ENCODE measurements at regions not wholly inside any gene's neighbourhood (a gene's known extent, or its start where the extent isn't known, plus 50 kb on each side); places are given as distances from the start of the nearest gene placed in this dataset.

DNA sequence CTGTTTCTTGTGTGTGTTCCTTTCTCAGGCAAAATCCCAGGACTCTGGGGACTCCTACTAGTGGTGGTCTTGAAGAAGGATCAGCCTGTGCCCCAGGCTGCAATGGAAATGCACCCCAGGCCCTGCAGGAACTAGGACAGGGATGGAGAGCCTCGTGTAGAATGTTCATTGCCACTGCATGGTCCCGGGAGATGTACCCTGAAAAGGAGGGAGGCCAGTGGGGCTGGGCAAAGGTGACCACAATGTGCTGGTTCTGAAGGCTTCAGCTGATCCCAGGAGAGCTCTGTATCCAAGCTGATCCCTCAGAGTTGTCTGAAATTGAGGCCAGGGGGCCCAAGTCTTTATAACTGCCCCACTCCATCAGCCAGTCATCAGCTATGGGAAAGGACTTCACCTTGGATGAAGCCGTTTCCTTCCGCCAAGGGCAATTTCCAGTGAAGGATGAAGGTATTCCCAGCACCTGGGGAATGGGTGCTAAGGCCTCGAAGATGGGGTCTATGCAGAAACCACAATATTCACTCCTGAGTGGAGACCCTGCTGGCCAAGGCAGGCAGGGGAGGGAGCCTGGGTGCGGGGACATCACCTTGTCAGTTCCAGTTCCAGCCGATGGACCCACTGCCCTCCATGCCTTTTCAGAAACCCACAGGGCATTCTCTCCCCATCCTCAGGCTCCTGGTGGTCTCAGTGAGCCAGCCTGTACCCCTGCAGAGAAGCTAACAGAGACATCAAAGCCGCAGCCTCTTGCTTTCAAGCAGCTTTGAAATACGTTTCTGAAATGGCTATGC is 59.9 kb upstream of the CDH5 start:
- ChIA-PET CTCF (ENCODE audit: partially characterized antibody) (interaction anchor here (1.1 to 2.5 kb wide), 6 partner anchors 8 to 31 kb away, joined by 3 to 11 read pairs (median 6); no protein-coding TSS in a partner anchor), POLR2A (ENCODE audit: partially characterized antibody) (no interaction called here)
- no peaks in the 10 kb centered on the region for H3K9me3 ChIP-seq (ENCODE audit: insufficient read depth in 2 of 2, low read depth in 1 of 2, low read length in 1 of 2)
- no peaks in the 10 kb centered on the region for H3K4me1 ChIP-seq (replicated peaks in 1 of 4; ENCODE audit: control insufficient read depth in 3 of 4, insufficient read depth in 4 of 4, low read length in 3 of 4)
- H4K20me1 ChIP-seq (replicated peaks in 1 of 2; ENCODE audit: control insufficient read depth in 1 of 2, insufficient read depth in 2 of 2, low read length in 2 of 2): no peaks in the 10 kb centered on the region
- no peaks in the 10 kb centered on the region for H3K36me3 ChIP-seq (ENCODE audit: control insufficient read depth in 2 of 4, insufficient read depth in 4 of 4, low read length in 3 of 4)
- no peak overlapping the region for H2BK15ac ChIP-seq (ENCODE audit: low read length)
- no peak overlapping the region for H2BK20ac ChIP-seq (ENCODE audit: low read length)
- no peak overlapping the region for H2BK120ac ChIP-seq (replicated peaks; ENCODE audit: low read depth, low read length)
- H3K4me3 ChIP-seq (ENCODE audit: extremely low read depth in 1 of 4, insufficient read depth in 2 of 4, low read depth in 3 of 4, low read length in 4 of 4): no peak overlapping the region
- no peak overlapping the region for H2BK5ac ChIP-seq (ENCODE audit: low read depth, low read length)
- WGBS, 2 experiments (ENCODE audit: extremely low coverage in 1 of 2, insufficient coverage in 1 of 2, insufficient read length in 1 of 2, insufficient replicate concordance in 2 of 2, low coverage in 1 of 2, low lambda C conversion rate in 2 of 2, missing lambda C conversion rate in 1 of 2): 83% methylated on average over 9 of the region's 9 CpGs; no CpG with 5 or more reads in 1 of the 2 experiments
- no peak overlapping the region for H3K9ac ChIP-seq (replicated peaks in 1 of 4; ENCODE audit: extremely low read depth in 1 of 4, low read depth in 3 of 4, low read length in 3 of 4)
- H3K79me1 ChIP-seq (ENCODE audit: low read depth, low read length): no peaks in the 10 kb centered on the region
- no peak overlapping the region for H4K8ac ChIP-seq (ENCODE audit: extremely low read depth, insufficient read depth, low read length)
- H2AFZ ChIP-seq (ENCODE audit: low read length): no peak overlapping the region
- H3K14ac ChIP-seq (ENCODE audit: insufficient read length): no peak overlapping the region
- H3K4ac ChIP-seq (replicated peaks; ENCODE audit: insufficient read length, low read depth, low read length): no peak overlapping the region
- no peak overlapping the region for H3K18ac ChIP-seq (ENCODE audit: extremely low read depth, low read length)
- H4K5ac ChIP-seq (ENCODE audit: insufficient read length, low read depth, low read length): no peak overlapping the region
- H3K79me2 ChIP-seq (ENCODE audit: control insufficient read depth in 1 of 2, insufficient read depth in 2 of 2, low read length in 2 of 2): no peaks in the 10 kb centered on the region
- H2BK12ac ChIP-seq (ENCODE audit: low read depth, low read length): no peak overlapping the region
- no peak overlapping the region for H2AK5ac ChIP-seq (ENCODE audit: low read depth, low read length)
- DNase-seq (ENCODE audit: low read depth in 1 of 2, low spot score in 2 of 2) (no peak), FAIRE-seq (no peak)
- H3K4me2 ChIP-seq (ENCODE audit: insufficient read depth in 1 of 2, low read depth in 2 of 2, low read length in 2 of 2): no peak overlapping the region
- no peak overlapping the region for H4K91ac ChIP-seq (replicated peaks; ENCODE audit: insufficient read length, low read length)
- H3K27me3 ChIP-seq (replicated peaks in 1 of 4; ENCODE audit: control insufficient read depth in 3 of 4, extremely low read depth in 1 of 4, insufficient read depth in 3 of 4, low read length in 3 of 4): no peaks in the 10 kb centered on the region
- no peaks in the 10 kb centered on the region for H3K23me2 ChIP-seq (ENCODE audit: low read depth, low read length)
- no peak overlapping the region for H3K23ac ChIP-seq (ENCODE audit: insufficient read length)
- no peak overlapping the region for H3K56ac ChIP-seq (replicated peaks; ENCODE audit: insufficient read length, low read depth, low read length)
- no peak overlapping the region for H3K27ac ChIP-seq (ENCODE audit: low read depth, low read length)
- no peak for TF ChIP-seq ATF2 (IDR thresholded peaks at IDR 0.05; ENCODE audit: low read length)
- no peak for TF ChIP-seq JUND (IDR thresholded peaks at IDR 0.05; ENCODE audit: low read length)
- no peak for TF ChIP-seq SAP30 (IDR thresholded peaks at IDR 0.05; ENCODE audit: insufficient read depth, insufficient replicate concordance, low read length)
- no peak for TF ChIP-seq EP300 (IDR thresholded peaks at IDR 0.05; ENCODE audit: borderline replicate concordance in 1 of 2, low read depth in 2 of 2, low read length in 2 of 2)
- no peak for TF ChIP-seq NANOG (IDR thresholded peaks at IDR 0.05; ENCODE audit: insufficient read depth, low read depth, low read length, poor library complexity, severe bottlenecking)
- TF ChIP-seq RXRA (IDR thresholded peaks at IDR 0.05; ENCODE audit: insufficient read depth, low read depth, low read length): no peak
- TF ChIP-seq CBX5 (IDR thresholded peaks at IDR 0.05; ENCODE audit: low read depth, low read length): no peak
- TF ChIP-seq ATF3 (IDR thresholded peaks at IDR 0.05; ENCODE audit: insufficient read depth, low read depth, low read length): no peak
- no peak for TF ChIP-seq RBBP5 (IDR thresholded peaks at IDR 0.05; ENCODE audit: borderline replicate concordance, low read depth, low read length)
- TF ChIP-seq MAFK (IDR thresholded peaks at IDR 0.05; ENCODE audit: low read depth, low read length): no peak

Data from H1 (cell line).